ENCODE measurements at regions not wholly inside any gene's neighbourhood (a gene's known extent, or its start where the extent isn't known, plus 50 kb on each side); places are given as distances from the start of the nearest gene placed in this dataset.

DNA sequence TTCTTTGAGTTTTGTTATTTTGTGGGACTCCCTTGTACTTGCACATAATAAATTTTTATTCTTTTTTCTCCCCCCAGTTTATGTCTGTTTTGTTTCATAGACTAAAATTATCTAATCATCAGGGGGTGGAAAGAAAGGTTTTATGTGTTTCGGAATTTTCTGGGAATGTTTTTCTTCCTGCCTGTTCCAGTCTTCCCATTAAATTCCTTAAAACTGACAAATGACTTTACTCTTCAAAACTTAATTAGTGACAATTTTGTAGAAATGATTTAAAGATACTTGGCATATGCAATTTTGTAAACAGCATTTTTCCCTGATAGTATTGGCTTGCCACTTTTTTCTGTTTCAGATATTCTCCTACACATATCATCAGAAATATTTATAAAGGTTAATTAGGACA is 1813.4 kb downstream of the PCDH9 start:
- no peak overlapping the region for H3K4me3 ChIP-seq (ENCODE audit: low read depth, low read length)
- TF ChIP-seq, protein P1, sequence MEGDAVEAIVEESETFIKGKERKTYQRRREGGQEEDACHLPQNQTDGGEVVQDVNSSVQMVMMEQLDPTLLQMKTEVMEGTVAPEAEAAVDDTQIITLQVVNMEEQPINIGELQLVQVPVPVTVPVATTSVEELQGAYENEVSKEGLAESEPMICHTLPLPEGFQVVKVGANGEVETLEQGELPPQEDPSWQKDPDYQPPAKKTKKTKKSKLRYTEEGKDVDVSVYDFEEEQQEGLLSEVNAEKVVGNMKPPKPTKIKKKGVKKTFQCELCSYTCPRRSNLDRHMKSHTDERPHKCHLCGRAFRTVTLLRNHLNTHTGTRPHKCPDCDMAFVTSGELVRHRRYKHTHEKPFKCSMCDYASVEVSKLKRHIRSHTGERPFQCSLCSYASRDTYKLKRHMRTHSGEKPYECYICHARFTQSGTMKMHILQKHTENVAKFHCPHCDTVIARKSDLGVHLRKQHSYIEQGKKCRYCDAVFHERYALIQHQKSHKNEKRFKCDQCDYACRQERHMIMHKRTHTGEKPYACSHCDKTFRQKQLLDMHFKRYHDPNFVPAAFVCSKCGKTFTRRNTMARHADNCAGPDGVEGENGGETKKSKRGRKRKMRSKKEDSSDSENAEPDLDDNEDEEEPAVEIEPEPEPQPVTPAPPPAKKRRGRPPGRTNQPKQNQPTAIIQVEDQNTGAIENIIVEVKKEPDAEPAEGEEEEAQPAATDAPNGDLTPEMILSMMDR (IDR thresholded peaks at IDR 0.05; ENCODE audit: low read depth, low read length, missing control alignments), result no peak
- in situ Hi-C loops (cut with HindIII; ENCODE audit: low sequenced_read_pairs), result no loop called here
- no peak for DNase-seq (ENCODE audit: low read depth)

DNA sequence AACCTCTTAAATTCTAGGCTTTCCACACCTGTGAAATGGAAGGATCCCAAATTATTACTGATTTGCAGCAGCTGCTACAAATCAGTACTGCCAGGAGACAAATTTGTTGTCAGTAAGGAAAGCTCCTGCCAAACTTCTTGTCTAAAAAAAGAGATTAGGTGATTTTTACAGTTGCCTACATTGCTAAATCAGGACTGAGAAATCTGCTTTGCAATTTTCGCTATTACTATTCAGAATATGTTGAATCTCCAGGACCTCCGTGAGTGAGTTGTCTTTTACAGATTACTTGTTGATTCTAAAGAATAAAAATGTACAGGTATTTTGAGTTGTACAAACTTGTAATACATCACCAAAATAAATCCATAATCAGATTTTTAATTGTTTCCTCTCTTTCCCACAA is 1815.9 kb downstream of the PCDH9 start:
- in situ Hi-C loops (cut with HindIII; ENCODE audit: low sequenced_read_pairs), result no loop called here
- no peak overlapping the region for H3K4me3 ChIP-seq (ENCODE audit: low read depth, low read length)
- TF ChIP-seq, protein P1 (IDR thresholded peaks at IDR 0.05; ENCODE audit: low read depth, low read length, missing control alignments), result no peak
- DNase-seq (ENCODE audit: low read depth), result no peak

DNA sequence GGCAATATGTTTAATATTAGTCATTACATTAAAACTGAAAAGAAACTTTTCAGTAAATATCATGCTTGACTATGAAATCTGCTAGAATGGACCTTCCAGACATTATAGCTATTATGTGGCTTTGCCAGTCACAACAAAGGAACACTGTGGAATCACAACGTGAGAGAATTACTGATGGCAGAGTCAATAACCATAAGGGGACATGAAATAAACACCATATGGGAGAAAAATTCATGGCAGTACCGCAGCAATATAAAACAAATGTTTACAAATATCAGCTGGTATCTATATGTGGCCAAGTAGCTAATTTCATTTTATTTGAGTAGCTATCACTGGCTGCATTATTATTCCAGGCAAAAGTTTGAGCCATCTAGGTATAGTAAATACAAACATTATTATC is 1818.6 kb downstream of the PCDH9 start:
- in situ Hi-C loops (cut with HindIII; ENCODE audit: low sequenced_read_pairs), result no loop called here
- TF ChIP-seq, protein P1 (IDR thresholded peaks at IDR 0.05; ENCODE audit: low read depth, low read length, missing control alignments), result no peak
- DNase-seq (ENCODE audit: low read depth), result no peak
- no peak overlapping the region for H3K4me3 ChIP-seq (ENCODE audit: low read depth, low read length)

DNA sequence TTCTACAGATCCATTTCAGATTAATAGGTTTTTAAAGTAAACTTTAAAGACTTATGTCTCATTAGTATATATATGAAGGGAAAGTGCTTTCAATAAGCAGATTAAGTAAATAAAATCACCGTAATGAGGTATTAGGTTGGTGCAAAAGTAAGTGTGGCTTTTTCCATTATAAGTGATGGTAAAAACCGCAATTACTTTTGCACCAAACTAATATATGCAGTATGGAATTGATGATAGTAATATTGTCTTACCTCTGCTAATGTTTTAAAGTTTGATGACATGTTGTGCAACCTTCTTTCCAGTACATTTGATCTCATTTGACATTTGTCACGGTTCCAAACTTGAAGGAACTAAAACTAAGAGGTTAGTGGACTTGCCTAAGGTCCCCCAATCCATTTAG is 1819.3 kb downstream of the PCDH9 start:
- no peak for DNase-seq (ENCODE audit: low read depth)
- TF ChIP-seq, protein P1 (IDR thresholded peaks at IDR 0.05; ENCODE audit: low read depth, low read length, missing control alignments), result no peak
- no peak overlapping the region for H3K4me3 ChIP-seq (ENCODE audit: low read depth, low read length)
- in situ Hi-C loops (cut with HindIII; ENCODE audit: low sequenced_read_pairs), result no loop called here

DNA sequence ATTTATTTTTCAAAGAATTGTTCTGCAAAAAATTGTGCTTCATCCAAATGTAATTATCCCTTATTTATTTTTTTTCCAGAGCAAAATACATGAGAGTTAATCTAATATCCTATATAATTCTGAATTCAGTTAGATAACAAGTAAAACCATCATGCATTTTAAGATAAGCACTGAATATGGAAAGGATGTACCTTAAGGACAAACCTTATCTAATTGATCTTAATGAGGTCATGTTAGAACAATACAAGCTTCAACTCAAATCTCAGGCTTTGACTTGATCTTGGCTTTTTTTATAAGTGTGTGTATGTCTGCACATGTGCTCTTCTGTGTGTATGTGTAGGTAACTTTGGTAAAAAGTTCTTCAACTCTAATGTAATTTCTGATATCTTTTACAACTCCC is 1828.8 kb downstream of the PCDH9 start:
- H3K4me3 ChIP-seq (ENCODE audit: low read depth, low read length), result no peak overlapping the region
- TF ChIP-seq, protein P1 (IDR thresholded peaks at IDR 0.05; ENCODE audit: low read depth, low read length, missing control alignments), result no peak
- in situ Hi-C loops (cut with HindIII; ENCODE audit: low sequenced_read_pairs), result no loop called here
- no peak for DNase-seq (ENCODE audit: low read depth)

DNA sequence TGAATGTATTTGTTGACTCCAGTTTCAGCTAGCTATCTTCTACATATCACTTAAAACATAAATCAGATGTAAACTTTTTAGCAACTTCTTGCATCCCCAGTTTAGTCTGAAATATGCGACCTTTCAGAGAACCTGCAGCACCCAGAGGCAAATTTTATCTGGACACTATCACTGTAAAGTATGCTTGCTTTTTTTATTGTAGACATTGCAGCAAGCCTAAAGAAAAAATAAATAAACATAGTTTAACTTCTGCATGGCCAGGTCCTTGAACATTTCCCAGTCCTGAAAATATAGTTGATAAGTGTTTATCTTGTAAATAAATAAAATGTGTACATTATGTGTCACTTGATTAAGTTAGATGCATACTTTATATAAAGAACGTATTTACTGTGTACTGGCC is 1829.4 kb downstream of the PCDH9 start:
- TF ChIP-seq, protein P1 (IDR thresholded peaks at IDR 0.05; ENCODE audit: low read depth, low read length, missing control alignments), result no peak
- DNase-seq (ENCODE audit: low read depth), result no peak
- in situ Hi-C loops (cut with HindIII; ENCODE audit: low sequenced_read_pairs), result no loop called here
- H3K4me3 ChIP-seq (ENCODE audit: low read depth, low read length), result no peak overlapping the region
